ENCODE measurements at regions not wholly inside any gene's neighbourhood (a gene's known extent, or its start where the extent isn't known, plus 50 kb on each side); places are given as distances from the start of the nearest gene placed in this dataset.

DNA sequence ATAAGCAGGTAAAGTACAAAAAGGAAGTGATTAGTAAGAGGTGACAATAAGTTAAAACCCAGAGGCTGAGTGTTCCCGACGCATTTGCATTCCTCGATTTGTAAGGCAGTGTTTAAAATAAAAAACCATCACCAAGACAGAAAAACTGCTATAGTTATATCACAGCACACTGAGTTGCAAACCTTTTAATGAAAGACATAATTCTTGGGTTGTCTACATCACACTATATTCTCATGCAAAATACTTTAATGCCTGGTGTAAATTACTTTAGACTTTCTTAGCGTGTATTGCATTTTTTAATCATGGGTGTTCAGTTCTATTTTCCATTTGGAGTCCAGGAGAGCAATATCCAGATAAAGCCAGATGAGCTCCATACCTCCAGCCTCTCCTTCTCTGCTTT lies 458.5 kb downstream of the MTX2 start:
- CTCF ChIA-PET: no interaction called here
- Histone ChIP-seq H3K36me3 (ENCODE audit: insufficient read depth, low read length, poor library complexity, severe bottlenecking) (no peaks in the 10 kb centered on the region), H3K9me3 (ENCODE audit: low read depth, low read length, poor library complexity, severe bottlenecking) (no peaks in the 10 kb centered on the region), H3K4me3 (ENCODE audit: low read depth, low read length, poor library complexity, severe bottlenecking) (no peak overlapping the region), H3K27ac (ENCODE audit: low read depth, low read length, poor library complexity, severe bottlenecking) (no peak overlapping the region), H3K4me1 (ENCODE audit: insufficient read depth, low read length, poor library complexity, severe bottlenecking) (peaks cover 14% of the 10 kb centered on the region), H3K27me3 (replicated peaks; ENCODE audit: insufficient read depth, low read depth, low read length, poor library complexity) (no peaks in the 10 kb centered on the region)
- intact Hi-C loops (cut with micrococcal nuclease; ENCODE audit: unreplicated experiment): no loop called here
- TF ChIP-seq, protein P1, sequence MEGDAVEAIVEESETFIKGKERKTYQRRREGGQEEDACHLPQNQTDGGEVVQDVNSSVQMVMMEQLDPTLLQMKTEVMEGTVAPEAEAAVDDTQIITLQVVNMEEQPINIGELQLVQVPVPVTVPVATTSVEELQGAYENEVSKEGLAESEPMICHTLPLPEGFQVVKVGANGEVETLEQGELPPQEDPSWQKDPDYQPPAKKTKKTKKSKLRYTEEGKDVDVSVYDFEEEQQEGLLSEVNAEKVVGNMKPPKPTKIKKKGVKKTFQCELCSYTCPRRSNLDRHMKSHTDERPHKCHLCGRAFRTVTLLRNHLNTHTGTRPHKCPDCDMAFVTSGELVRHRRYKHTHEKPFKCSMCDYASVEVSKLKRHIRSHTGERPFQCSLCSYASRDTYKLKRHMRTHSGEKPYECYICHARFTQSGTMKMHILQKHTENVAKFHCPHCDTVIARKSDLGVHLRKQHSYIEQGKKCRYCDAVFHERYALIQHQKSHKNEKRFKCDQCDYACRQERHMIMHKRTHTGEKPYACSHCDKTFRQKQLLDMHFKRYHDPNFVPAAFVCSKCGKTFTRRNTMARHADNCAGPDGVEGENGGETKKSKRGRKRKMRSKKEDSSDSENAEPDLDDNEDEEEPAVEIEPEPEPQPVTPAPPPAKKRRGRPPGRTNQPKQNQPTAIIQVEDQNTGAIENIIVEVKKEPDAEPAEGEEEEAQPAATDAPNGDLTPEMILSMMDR (conservative IDR thresholded peaks at IDR 0.05; ENCODE audit: low read depth, low read length): no peak
- TF ChIP-seq EZH2 (IDR thresholded peaks at IDR 0.05; ENCODE audit: borderline replicate concordance, low read depth, low read length, poor library complexity, severe bottlenecking): no peak
- DNase-seq (ENCODE audit: low spot score): no peak
- BruUV-seq (replicated peaks): no TSS peak
- POLR2A ChIA-PET (ENCODE audit: low non-redundant PET): no interaction called here

DNA sequence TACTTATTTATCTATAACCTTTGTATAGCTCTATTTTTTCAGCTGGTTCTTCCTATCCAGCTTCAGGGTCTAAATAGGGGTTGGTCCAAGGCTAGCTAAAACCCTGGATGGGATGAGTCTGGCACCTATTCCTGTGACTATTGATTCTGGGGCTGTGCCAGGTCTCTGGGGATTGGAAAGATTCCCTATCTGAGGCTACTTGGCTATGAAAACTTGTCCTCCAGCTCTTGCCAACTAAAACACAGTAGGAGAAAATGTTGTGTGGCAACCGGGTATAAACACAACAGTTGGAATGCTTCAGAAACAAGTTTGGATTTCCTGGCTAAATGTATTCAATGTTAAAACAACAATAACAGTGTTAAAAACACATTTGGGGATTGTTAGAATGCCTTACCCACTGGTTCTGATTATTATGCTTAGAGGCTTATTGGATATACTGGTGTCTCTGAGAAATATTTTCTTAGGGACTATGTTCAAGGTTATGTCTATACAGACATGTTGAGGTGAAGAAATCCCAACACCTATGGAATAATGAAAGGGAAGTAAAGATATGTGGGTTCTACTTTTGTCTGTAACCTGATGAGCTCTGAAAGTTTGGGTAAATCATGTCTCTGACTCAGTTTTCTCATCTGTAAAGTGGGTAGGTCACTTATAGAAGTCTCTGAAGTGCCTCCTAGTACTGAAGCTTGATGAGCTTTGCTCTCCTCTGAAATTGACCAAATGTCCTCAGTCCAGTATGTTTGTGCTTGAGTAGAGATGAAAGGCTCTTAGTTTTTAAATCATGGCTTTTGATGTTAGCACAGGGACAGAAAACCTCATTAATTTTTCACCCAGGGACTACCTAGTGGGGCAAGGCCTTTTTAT lies 460.7 kb downstream of the MTX2 start:
- TF ChIP-seq, protein P1 (conservative IDR thresholded peaks at IDR 0.05; ENCODE audit: low read depth, low read length): no peak
- no peak for TF ChIP-seq EZH2 (IDR thresholded peaks at IDR 0.05; ENCODE audit: borderline replicate concordance, low read depth, low read length, poor library complexity, severe bottlenecking)
- no TSS peak for BruUV-seq (replicated peaks)
- Histone ChIP-seq H3K27me3 (replicated peaks; ENCODE audit: insufficient read depth, low read depth, low read length, poor library complexity) (no peaks in the 10 kb centered on the region), H3K4me3 (ENCODE audit: low read depth, low read length, poor library complexity, severe bottlenecking) (no peak overlapping the region), H3K27ac (ENCODE audit: low read depth, low read length, poor library complexity, severe bottlenecking) (no peak overlapping the region), H3K9me3 (ENCODE audit: low read depth, low read length, poor library complexity, severe bottlenecking) (no peaks in the 10 kb centered on the region), H3K36me3 (ENCODE audit: insufficient read depth, low read length, poor library complexity, severe bottlenecking) (no peaks in the 10 kb centered on the region), H3K4me1 (ENCODE audit: insufficient read depth, low read length, poor library complexity, severe bottlenecking) (peaks cover 16% of the 10 kb centered on the region)
- CTCF ChIA-PET: no interaction called here
- intact Hi-C loops (cut with micrococcal nuclease; ENCODE audit: unreplicated experiment): no loop called here
- no peak for DNase-seq (ENCODE audit: low spot score)
- POLR2A ChIA-PET (ENCODE audit: low non-redundant PET): no interaction called here

DNA sequence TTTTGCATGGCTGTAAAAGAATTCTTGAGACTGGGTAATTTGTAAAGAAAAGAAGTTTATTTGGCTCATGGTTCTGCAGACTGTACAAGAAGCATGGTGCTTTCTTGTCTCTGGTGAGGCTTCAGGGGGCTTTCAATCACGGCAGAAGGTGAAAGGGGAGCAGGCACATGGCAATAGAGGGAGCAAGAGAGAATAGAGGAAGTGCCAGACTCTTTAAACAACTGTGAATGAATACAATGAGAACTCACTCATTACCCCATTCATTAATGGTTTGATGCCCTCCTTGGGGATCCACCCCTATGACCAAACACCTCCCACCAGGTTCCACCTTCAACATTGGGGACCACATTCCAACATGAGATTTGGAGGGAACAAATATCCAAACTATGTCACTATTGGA lies 463.5 kb downstream of the MTX2 start:
- intact Hi-C loops (cut with micrococcal nuclease; ENCODE audit: unreplicated experiment): no loop called here
- CTCF ChIA-PET: no interaction called here
- BruUV-seq (replicated peaks): no TSS peak

More for the DNA sequence above, 463.5 kb downstream of the MTX2 start:
- H3K27ac ChIP-seq (ENCODE audit: low read depth, low read length, poor library complexity, severe bottlenecking): no peak overlapping the region
- TF ChIP-seq EZH2 (IDR thresholded peaks at IDR 0.05; ENCODE audit: borderline replicate concordance, low read depth, low read length, poor library complexity, severe bottlenecking): no peak
- TF ChIP-seq, protein P1 (conservative IDR thresholded peaks at IDR 0.05; ENCODE audit: low read depth, low read length): no peak
- POLR2A ChIA-PET (ENCODE audit: low non-redundant PET): no interaction called here
- H3K4me1 ChIP-seq (ENCODE audit: insufficient read depth, low read length, poor library complexity, severe bottlenecking): peaks cover 16% of the 10 kb centered on the region
- no peaks in the 10 kb centered on the region for H3K36me3 ChIP-seq (ENCODE audit: insufficient read depth, low read length, poor library complexity, severe bottlenecking)
- H3K27me3 ChIP-seq (replicated peaks; ENCODE audit: insufficient read depth, low read depth, low read length, poor library complexity): no peaks in the 10 kb centered on the region
- no peak for DNase-seq (ENCODE audit: low spot score)
- no peaks in the 10 kb centered on the region for H3K9me3 ChIP-seq (ENCODE audit: low read depth, low read length, poor library complexity, severe bottlenecking)
- H3K4me3 ChIP-seq (ENCODE audit: low read depth, low read length, poor library complexity, severe bottlenecking): no peak overlapping the region
